ENCODE measurements at regions not wholly inside any gene's neighbourhood (a gene's known extent, or its start where the extent isn't known, plus 50 kb on each side); places are given as distances from the start of the nearest gene placed in this dataset.

- Histone ChIP-seq H3K4me2 (replicated peaks; ENCODE audit: extremely low read depth, low read length, poor library complexity, severe bottlenecking) (no peak overlapping the region), H3K4me3 (replicated peaks in 1 of 3; ENCODE audit: low read depth in 2 of 3, low read length in 3 of 3) (no peak overlapping the region), H4K20me1 (ENCODE audit: insufficient read depth, low read length) (no peaks in the 10 kb centered on the region), H3K9me3 (replicated peaks in 1 of 2; ENCODE audit: control insufficient read depth in 1 of 2, insufficient read depth in 1 of 2, low read length in 2 of 2) (no peaks in the 10 kb centered on the region), H3K79me2 (ENCODE audit: insufficient read depth, low read length) (no peaks in the 10 kb centered on the region), H3K36me3 (replicated peaks in 1 of 2; ENCODE audit: control insufficient read depth in 1 of 2, insufficient read depth in 2 of 2, low read length in 2 of 2) (no peaks in the 10 kb centered on the region), H3K4me1 (ENCODE audit: control insufficient read depth in 1 of 2, insufficient read depth in 2 of 2, low read length in 2 of 2) (no peaks in the 10 kb centered on the region), H3K9ac (ENCODE audit: insufficient read depth, low read length, poor library complexity, severe bottlenecking) (no peak overlapping the region), H2AFZ (ENCODE audit: insufficient read depth, low read depth, low read length, poor library complexity, severe bottlenecking) (no peak overlapping the region), H3K27ac (ENCODE audit: low read depth in 1 of 2, low read length in 2 of 2) (no peak overlapping the region), H3K27me3 (ENCODE audit: control insufficient read depth in 2 of 2, insufficient read depth in 2 of 2, low read length in 2 of 2) (no peaks in the 10 kb centered on the region)
- no peak for DNase-seq
- peaks cover 0 to 7% (median 0%) of the 10 kb centered on the region in 7 donors for H3K9me3 Mint-ChIP-seq
- no peaks in the 10 kb centered on the region for H3K4me1 Mint-ChIP-seq
- peaks cover 0 to 3% (median 2%) of the 10 kb centered on the region in 3 donors for H3K27me3 Mint-ChIP-seq (ENCODE audit: low read depth in 3 of 3)
- H3K4me3 Mint-ChIP-seq = no peak overlapping the region
- no peak overlapping the region for H3K27ac Mint-ChIP-seq
- H3K36me3 Mint-ChIP-seq = no peaks in the 10 kb centered on the region
- no peak for TF ChIP-seq CTCF (IDR thresholded peaks at IDR 0.05)
- intact Hi-C loops (cut with micrococcal nuclease) = no loop called here
These were observed 334.2 kb upstream of the MDFIC2 start for GRCh38 chr3:70646635-70647034.

- Histone ChIP-seq H3K9me3 (replicated peaks in 1 of 2; ENCODE audit: control insufficient read depth in 1 of 2, insufficient read depth in 1 of 2, low read length in 2 of 2) (peaks cover 0 to 4% of the 10 kb centered on the region in 2 donors), H3K27me3 (ENCODE audit: control insufficient read depth in 2 of 2, insufficient read depth in 2 of 2, low read length in 2 of 2) (no peaks in the 10 kb centered on the region), H4K20me1 (ENCODE audit: insufficient read depth, low read length) (no peaks in the 10 kb centered on the region), H3K4me2 (replicated peaks; ENCODE audit: extremely low read depth, low read length, poor library complexity, severe bottlenecking) (no peak overlapping the region), H3K27ac (ENCODE audit: low read depth in 1 of 2, low read length in 2 of 2) (no peak overlapping the region), H3K9ac (ENCODE audit: insufficient read depth, low read length, poor library complexity, severe bottlenecking) (no peak overlapping the region), H3K36me3 (replicated peaks in 1 of 2; ENCODE audit: control insufficient read depth in 1 of 2, insufficient read depth in 2 of 2, low read length in 2 of 2) (no peaks in the 10 kb centered on the region), H3K4me1 (ENCODE audit: control insufficient read depth in 1 of 2, insufficient read depth in 2 of 2, low read length in 2 of 2) (no peaks in the 10 kb centered on the region), H3K79me2 (ENCODE audit: insufficient read depth, low read length) (no peaks in the 10 kb centered on the region), H3K4me3 (replicated peaks in 1 of 3; ENCODE audit: low read depth in 2 of 3, low read length in 3 of 3) (no peak overlapping the region), H2AFZ (ENCODE audit: insufficient read depth, low read depth, low read length, poor library complexity, severe bottlenecking) (no peak overlapping the region)
- H3K36me3 Mint-ChIP-seq = no peaks in the 10 kb centered on the region
- H3K27me3 Mint-ChIP-seq (ENCODE audit: low read depth in 3 of 3) = peaks cover 3 to 5% (median 3%) of the 10 kb centered on the region in 3 donors
- no peak overlapping the region for H3K4me3 Mint-ChIP-seq
- no peaks in the 10 kb centered on the region for H3K4me1 Mint-ChIP-seq
- no peak for DNase-seq
- peaks cover 0 to 9% (median 2%) of the 10 kb centered on the region in 7 donors for H3K9me3 Mint-ChIP-seq
- TF ChIP-seq CTCF (IDR thresholded peaks at IDR 0.05) = no peak
- intact Hi-C loops (cut with micrococcal nuclease) = no loop called here
- H3K27ac Mint-ChIP-seq = no peak overlapping the region
These were observed 328.0 kb upstream of the MDFIC2 start for GRCh38 chr3:70640481-70640880.
